ENCODE measurements at regions not wholly inside any gene's neighbourhood (a gene's known extent, or its start where the extent isn't known, plus 50 kb on each side); places are given as distances from the start of the nearest gene placed in this dataset.

GRCh38 chr17:77286391-77286640, 145.5 kb downstream of the SEC14L1 start:
- ATAC-seq, result no peak
- no peaks in the 10 kb centered on the region for H3K9me3 Mint-ChIP-seq

GRCh38 chr17:77286641-77287431, 146.1 kb downstream of the SEC14L1 start:
- Mint-ChIP-seq H3K4me1 (peaks cover 56% of the 10 kb centered on the region), H3K9me3 (no peaks in the 10 kb centered on the region), H3K4me3 (no peak overlapping the region), H3K27me3 (ENCODE audit: low read depth) (peaks cover 8% of the 10 kb centered on the region), H3K27ac (peak overlapping the region; percentile 84), H3K36me3 (peaks cover 1% of the 10 kb centered on the region; the same call in 1 of the 2 replicates)
- CTCF ChIA-PET, result interaction anchor here (0.5 to 3.1 kb wide), 4 partner anchors 20 to 242 kb away, joined by 3 to 9 read pairs (median 4); no protein-coding TSS in a partner anchor
- DNase-seq (ENCODE audit: low spot score) (no peak), ATAC-seq (no peak)
- TF ChIP-seq TP53 (CRISPR knock-in tag; IDR thresholded peaks at IDR 0.05), result no peak
- peak; percentile 98 for TF ChIP-seq GABPB1 (CRISPR knock-in tag; IDR thresholded peaks at IDR 0.05)
- POLR2A ChIA-PET, result no interaction called here

More at GRCh38 chr17:77286391-77286640, 145.5 kb downstream of the SEC14L1 start:
- POLR2A ChIA-PET, result no interaction called here
- CTCF ChIA-PET, result interaction anchor here (0.5 to 3.1 kb wide), 3 partner anchors 19 to 242 kb away, joined by 3 to 9 read pairs (median 3); no protein-coding TSS in a partner anchor
- Mint-ChIP-seq H3K36me3 (no peaks in the 10 kb centered on the region; the same call in 1 of the 2 replicates), H3K4me1 (peaks cover 57% of the 10 kb centered on the region), H3K27me3 (ENCODE audit: low read depth) (peaks cover 10% of the 10 kb centered on the region), H3K27ac (peak overlapping the region; percentile 49; the same call in 1 of the 2 replicates), H3K4me3 (no peak overlapping the region)
- TF ChIP-seq PRRX2 (CRISPR knock-in tag; IDR thresholded peaks at IDR 0.05), result no peak
- DNase-seq (ENCODE audit: low spot score), result no peak

GRCh38 chr17:77287432-77288068, 146.8 kb downstream of the SEC14L1 start:
- ATAC-seq, result peak; percentile 35; the same call in 1 of the 2 replicates

More at GRCh38 chr17:77287432-77288068, 146.8 kb downstream of the SEC14L1 start:
- H3K27me3 Mint-ChIP-seq (ENCODE audit: low read depth), result 0 out of 2 replicates have a peak, but pooled peaks cover under 1% of the 10 kb centered on the region
- no peaks in the 10 kb centered on the region for H3K9me3 Mint-ChIP-seq
- TF ChIP-seq ATF3 (CRISPR knock-in tag; conservative IDR thresholded peaks at IDR 0.05), result no peak
- no peak for TF ChIP-seq ZNF396 (CRISPR knock-in tag; IDR thresholded peaks at IDR 0.05; ENCODE audit: borderline replicate concordance)
- TF ChIP-seq EMX1 (CRISPR knock-in tag; IDR thresholded peaks at IDR 0.05), result no peak
- no peak for TF ChIP-seq RELA (CRISPR knock-in tag; IDR thresholded peaks at IDR 0.05; ENCODE audit: borderline replicate concordance)
- no peak for TF ChIP-seq NR3C1 (CRISPR knock-in tag; conservative IDR thresholded peaks at IDR 0.05; ENCODE audit: low read depth)
- TF ChIP-seq ZNF121 (CRISPR knock-in tag; IDR thresholded peaks at IDR 0.05), result no peak
- TF ChIP-seq E2F4 (CRISPR knock-in tag; IDR thresholded peaks at IDR 0.05; ENCODE audit: borderline replicate concordance, low read depth), result no peak
- no peak for TF ChIP-seq ETV6 (CRISPR knock-in tag; IDR thresholded peaks at IDR 0.05)
- TF ChIP-seq ATF2 (CRISPR knock-in tag; IDR thresholded peaks at IDR 0.05; ENCODE audit: borderline replicate concordance, low read depth), result no peak
- TF ChIP-seq IRF2 (CRISPR knock-in tag; IDR thresholded peaks at IDR 0.05; ENCODE audit: borderline replicate concordance, low read depth), result no peak
- TF ChIP-seq ZNF671 (CRISPR knock-in tag; IDR thresholded peaks at IDR 0.05), result no peak
- no peak for TF ChIP-seq JUN (CRISPR knock-in tag; IDR thresholded peaks at IDR 0.05)
- TF ChIP-seq ZBTB43 (CRISPR knock-in tag; IDR thresholded peaks at IDR 0.05), result no peak
- ChIA-PET CTCF (interaction anchor here (0.8 to 3.1 kb wide), 2 partner anchors 21 to 43 kb away, joined by 4 to 9 read pairs; no protein-coding TSS in a partner anchor), POLR2A (no interaction called here)
- peaks cover 4% of the 10 kb centered on the region; the same call in 1 of the 2 replicates for H3K36me3 Mint-ChIP-seq
- peak overlapping the region; percentile 84 for H3K27ac Mint-ChIP-seq
- no peak overlapping the region for H3K4me3 Mint-ChIP-seq
- peak; percentile 33 for DNase-seq (ENCODE audit: low spot score)
- peaks cover 49% of the 10 kb centered on the region for H3K4me1 Mint-ChIP-seq

Measured in WTC11 (cell line).